Ovary (tissue), 3 donors: ENCODE measurements at regions not wholly inside any gene's neighbourhood (a gene's known extent, or its start where the extent isn't known, plus 50 kb on each side); places are given as distances from the start of the nearest gene placed in this dataset.

ENCODE experiments used
- CTCF ChIP-seq, 3 donors: fragments of 450-650 bp in 2 of 3; fragments of 200-600 bp in 1 of 3; IDR thresholded peaks; one replicate each; pipeline versions ENCODE4 v1.5.1 to v1.8.0; 2016 to 2022; ENCODE audit warnings: antibody characterized with exemption in 3 of 3, mild to moderate bottlenecking in 1 of 3
- EP300 ChIP-seq: sonication (generic); formaldehyde crosslinking; IDR thresholded peaks from one replicate; pipeline ENCODE4 v1.6.1; 2017; ENCODE audit warnings: antibody characterized with exemption
- POLR2A ChIP-seq: fragments of 450-650 bp; IDR thresholded peaks from one replicate; pipeline ENCODE4 v1.6.1; 2017; ENCODE audit warnings: antibody characterized with exemption, mild to moderate bottlenecking, moderate library complexity
- donor health status: DM: no; HTN: no; CAD: no.

GRCh38 chr17:83201206-83202001 is 122.0 kb downstream of the METRNL start:
- no peak for TF ChIP-seq CTCF (IDR thresholded peaks at IDR 0.05)
- TF ChIP-seq EP300: no peak
- TF ChIP-seq POLR2A: no peak
